ENCODE measurements at regions not wholly inside any gene's neighbourhood (a gene's known extent, or its start where the extent isn't known, plus 50 kb on each side); places are given as distances from the start of the nearest gene placed in this dataset.
"Not testable (repeated sequence)": the region's sequence is repeated elsewhere in the genome, so short reads cannot be mapped to it uniquely, and the experiment has no call there.

DNA sequence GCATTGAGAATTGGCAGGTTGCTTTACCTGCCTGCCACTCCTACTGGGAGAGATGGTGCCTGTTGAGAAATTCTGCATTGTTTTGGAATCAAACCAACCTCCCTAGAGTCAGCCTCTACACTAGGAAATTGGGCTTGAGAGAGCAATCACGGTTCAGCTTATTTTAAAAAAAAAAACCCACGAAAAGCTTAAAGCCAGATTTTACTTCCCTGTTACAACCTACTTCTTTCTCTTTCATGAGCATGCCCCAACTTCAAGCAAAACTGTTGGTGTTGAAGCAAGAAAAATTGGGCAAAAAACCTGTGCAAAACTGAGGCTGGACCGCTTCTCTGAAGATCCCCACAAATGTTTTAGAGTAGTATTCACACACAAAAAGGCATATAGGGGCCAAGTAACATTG lies 134.6 kb upstream of the ZEB2 start:
- DNase-seq (ENCODE audit: low spot score): no peak

DNA sequence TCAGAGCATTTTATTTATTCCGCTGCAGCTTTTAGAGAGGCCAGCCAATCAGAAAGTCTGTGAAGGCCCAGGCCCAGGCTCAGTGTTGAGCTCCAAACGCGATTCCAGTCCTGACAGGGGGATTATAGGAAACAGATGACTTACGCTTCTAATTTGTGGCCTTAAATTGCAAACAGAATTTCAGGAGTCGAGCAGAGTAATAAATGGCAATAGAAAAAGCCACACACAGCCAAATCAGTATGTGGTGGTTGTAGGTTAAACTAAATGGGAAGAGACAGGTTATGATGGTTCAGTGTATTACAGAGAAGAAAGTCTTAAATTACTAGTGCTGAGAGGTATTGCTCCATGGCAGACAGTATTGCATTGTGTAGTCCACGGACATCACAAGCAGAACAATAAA lies 131.0 kb upstream of the ZEB2 start:
- no peak for DNase-seq (ENCODE audit: low spot score)

DNA sequence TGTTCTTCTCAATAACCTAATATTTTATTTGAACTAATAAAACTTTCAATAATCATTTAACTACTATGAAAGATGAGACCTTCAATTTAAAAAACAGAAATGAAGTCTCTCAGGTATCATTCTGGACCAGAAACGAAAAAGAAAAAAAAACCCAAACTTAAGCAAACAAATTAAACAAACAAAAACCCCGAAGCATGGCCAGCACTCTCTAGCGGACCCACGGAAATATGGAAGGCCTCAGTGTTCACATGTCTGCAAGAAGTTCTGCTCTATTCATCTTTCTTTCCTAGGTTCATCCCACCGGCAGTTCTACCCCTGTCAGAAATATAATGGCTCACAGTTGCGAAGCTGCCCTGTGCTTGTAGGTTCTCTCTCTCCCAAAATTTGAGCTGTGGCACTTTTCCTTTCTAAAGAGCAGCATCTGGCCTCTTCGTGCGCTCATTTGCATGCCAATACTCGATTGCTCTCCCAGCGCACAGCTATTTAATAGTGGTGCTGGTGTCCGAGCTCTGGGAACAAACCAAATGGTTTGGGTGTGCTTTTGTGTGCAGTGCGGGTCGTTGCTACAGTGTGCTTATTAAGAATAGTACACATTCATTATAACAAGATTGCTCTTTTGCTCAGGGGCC lies 129.0 kb upstream of the ZEB2 start:
- DNase-seq (ENCODE audit: low spot score): no peak

DNA sequence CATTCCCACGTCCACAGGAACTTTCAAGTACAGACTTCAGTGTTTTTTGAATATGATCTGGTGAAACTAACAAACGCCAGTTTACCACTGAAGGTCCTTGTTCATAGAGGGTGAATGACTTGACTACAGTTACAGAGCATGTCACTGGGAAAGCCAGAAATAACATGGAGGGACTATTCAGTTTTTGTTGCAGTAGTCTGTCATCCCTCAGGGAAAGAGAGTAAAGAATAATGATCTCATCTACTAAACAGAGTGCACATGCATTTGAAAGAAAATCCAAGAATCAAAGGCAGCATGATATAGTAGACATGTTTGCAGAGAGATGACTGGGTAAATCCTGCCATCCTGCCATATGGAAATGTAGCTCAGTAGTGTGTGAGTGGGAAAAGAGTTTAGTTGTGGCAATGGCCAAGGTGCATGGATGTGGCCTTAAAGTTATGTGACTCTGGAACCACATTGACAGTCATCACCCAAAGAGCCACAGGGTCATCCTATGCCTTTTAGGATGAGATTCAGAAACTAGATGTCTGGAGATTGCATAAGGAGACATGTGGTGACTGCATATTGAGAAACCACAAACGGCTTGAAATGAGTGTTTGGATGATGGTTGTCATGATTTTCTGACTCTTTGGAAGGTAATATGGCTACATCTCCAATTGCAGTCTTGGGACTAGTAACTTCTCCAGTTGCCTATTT lies 125.3 kb upstream of the ZEB2 start:
- no peak for DNase-seq (ENCODE audit: low spot score)

DNA sequence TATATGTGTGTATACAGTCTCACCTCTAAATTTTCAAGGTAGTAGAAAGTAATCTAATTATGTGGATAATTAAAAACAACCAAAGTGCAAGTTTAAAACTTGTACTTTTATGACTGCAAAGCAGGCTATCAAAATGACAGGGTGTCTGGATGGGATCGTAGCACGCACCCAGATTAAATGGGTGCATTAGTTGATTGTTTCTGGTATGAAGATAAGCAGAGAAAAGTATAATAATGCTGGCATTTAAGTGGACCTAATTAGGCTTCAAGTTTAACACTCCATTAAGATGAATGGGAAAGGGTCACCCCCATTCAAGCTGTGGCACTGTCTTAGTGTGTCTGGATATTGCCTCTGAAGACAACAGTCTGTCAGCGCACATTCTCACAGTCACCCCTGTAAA lies 124.6 kb upstream of the ZEB2 start:
- no peak for DNase-seq (ENCODE audit: low spot score)

DNA sequence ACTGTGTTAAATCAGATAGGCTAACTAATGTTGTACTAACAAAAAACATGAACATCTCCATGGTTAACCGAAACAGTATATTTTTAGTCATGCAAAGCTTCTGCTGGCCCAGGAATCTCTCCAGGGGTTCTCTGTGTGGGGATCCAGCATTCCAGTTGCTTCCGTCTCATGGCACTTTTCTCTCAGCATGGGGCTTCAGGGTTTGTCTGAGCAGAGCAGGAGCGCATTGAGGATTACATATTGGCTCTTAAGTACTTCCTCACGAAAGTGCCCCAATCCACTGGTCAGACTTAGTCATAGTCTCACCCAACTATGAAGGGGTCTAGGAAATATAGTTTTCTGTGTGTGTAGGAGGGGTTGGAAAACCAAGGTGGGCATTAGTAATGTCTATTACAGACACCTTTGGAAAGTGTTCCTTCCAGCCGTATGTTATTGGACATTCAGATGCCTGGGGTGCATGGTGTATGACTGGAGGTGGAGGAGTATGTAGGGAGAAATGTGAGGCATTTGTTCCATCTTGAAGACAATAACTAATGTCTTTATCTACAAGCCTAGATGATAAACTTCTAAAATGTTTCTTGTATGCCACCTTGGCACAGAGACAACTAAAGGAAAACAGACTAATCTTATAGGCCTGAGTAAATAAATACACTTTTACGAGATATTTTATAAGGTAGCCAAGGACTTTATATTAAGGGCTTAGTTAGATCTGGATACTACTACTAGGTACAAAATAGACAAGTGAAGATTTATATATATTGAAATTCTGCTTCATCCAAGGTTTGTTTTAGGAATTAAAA lies 123.8 kb upstream of the ZEB2 start:
- no peak for DNase-seq (ENCODE audit: low spot score)

DNA sequence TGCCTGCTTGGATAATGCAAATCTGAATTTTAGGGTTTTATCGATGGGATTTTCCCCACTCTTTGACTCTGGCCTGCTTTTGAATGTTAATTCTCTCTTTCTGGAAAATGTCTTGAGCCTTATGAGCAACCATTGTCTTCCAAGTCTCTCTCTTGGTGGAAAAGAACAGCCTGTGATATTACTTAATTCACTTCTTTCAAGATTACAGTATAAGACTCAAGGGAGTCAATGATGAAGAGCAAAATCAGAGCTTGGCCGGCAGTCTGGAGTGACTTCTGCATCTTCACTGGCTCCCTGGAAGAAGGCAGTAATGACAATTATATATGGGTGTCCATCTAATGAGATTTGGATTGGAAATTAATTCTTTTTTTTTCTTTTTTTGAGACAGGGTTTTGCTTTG lies 122.9 kb upstream of the ZEB2 start:
- no peak for DNase-seq (ENCODE audit: low spot score)

DNA sequence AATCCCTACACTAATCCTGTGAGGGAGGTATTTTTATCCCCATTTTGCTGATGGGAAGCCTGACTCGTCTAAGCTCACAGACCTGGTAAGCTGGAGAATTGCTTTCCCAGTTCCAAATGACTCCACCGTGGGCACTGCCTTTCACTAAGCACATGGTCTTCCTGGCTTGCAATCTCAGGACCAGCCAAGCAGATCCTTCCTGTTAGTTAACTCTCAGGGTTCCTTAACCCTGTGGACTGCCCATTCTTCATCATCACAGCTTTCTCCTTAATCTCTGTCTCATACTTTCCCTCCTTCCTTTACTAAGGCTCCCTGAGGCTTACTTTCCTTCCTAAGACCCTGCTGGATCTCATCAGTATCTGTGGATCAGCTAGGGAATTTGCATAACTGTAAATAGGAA lies 122.2 kb upstream of the ZEB2 start:
- no peak for DNase-seq (ENCODE audit: low spot score)

DNA sequence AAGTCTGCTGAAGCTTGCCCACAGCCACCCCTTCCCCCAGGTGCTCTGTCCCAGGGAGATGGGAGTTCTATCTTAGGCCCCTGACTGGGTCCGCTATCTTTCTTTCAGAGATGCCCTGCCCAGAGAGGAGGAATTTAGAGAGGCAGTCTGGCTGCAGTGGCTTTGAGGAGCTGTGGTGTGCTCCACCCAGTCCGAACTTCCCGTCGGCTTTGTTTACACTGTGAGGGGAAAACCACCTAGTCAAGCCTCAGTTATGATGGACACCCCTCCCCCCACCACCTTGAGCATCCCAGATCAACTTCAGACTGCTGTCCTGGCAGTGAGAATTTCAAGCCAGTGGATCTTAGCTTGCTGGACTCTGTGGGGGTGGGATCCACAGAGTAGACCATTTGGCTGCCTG lies 118.3 kb upstream of the ZEB2 start:
- DNase-seq (ENCODE audit: low spot score): not testable (repeated sequence)

DNA sequence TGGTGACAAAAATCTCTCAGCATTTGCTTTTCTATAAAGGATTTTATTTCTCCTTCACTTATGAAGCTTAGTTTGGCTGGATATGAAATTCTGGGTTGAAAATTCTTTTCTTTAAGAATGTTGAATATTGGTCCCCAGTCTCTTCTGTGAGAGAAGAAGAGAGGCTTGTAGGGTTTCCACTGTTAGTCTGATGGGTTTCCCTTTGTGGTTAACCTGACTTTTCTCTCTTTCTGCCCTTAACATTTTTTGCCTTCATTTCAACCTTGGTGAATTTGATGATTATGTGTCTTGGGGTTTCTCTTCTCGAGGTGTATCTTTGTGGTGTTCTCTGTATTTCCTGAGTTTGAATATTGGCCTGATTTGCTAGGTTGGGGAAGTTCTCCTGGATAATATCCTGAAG lies 116.9 kb upstream of the ZEB2 start:
- not testable (repeated sequence) for DNase-seq (ENCODE audit: low spot score)

DNA sequence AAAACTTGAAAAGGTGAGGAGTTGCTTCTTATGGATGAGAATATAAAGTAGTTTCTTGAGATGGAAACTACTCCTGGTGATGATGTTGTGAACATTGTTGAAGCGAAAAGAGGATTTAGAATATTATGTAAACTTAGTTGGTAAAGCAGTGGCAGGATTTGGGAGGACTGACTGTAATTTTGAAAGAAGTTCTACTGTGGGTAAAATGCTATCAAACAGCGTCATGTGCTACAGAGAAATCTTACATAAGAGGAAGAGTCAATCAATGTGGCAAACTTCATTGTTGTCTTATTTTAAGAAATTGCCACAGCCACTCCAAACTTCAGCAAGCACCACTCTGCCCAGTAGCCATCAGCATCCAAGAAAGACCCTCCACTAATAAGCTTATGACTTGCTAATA lies 112.9 kb upstream of the ZEB2 start:
- DNase-seq (ENCODE audit: low spot score): no peak

DNA sequence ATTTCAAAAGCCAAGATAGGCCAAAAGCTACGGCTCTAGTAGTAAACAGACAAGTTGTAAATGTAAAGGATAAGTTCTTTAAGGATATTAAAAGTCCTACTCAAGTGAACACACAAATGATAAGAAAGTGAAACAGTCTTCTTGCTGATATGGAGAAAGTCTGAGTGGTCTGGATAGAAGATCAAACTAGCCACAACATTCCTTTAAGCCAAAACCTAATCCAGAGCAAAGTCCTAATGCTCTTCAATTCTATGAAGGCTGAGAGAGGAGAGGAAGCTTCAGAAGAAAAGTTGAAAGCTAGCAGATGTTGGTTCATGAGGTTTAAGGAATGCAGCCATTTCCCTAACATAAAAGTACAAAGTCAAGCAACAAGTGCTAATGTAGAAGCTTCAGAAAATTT lies 111.7 kb upstream of the ZEB2 start:
- DNase-seq (ENCODE audit: low spot score): no peak

DNA sequence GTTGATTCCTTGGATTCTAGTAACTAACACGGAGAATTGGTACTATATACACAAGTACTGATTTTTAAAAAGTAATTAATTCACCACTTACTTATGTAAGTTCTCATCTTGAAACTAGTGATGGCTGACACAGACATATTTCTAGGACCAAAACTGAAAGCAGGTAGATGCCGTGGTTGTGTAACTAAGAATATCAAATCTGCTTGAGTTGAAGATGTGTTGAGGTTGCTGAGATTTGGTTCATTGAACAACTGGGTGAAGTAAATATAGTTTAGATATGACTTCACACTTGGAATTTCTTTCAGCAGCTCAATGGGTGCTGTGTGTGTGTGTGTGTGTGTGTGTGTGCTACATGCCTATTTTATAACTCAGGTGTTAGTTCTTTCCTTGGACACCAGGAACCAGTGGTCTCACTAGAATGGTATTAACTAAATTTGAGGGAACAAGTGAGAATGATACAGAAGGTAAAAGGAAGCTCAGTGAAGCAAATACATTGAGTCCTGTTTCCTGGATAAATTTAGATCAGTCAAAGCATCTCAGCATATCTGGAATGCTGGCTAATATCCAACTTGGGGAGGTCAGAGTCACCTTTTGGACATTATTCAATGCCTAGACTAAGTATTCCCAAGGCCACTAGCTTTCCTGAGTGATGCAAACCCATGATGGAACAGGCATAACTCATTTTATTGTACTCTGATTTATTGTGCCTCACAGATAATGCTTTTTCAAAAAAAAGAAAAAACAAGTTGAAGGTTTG lies 110.7 kb upstream of the ZEB2 start:
- no peak for DNase-seq (ENCODE audit: low spot score)

DNA sequence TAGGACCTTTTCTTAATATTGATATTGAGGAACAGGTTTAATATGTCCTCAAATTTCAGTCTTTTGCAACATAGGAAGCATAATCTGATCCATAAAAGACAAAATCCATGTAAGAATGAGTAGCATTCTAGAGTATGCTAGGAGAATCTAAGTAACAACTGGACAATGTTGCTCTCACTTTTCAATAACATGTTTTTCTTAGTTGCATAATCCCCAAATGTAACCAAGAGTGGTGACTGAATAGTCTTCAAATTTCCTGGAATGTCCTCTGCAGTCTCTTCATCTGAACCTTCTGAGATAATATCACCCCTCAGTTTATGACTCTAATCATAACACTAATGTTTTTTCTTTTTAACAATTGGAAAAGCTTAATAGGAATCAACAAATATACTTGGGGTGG lies 110.0 kb upstream of the ZEB2 start:
- DNase-seq (ENCODE audit: low spot score): no peak

DNA sequence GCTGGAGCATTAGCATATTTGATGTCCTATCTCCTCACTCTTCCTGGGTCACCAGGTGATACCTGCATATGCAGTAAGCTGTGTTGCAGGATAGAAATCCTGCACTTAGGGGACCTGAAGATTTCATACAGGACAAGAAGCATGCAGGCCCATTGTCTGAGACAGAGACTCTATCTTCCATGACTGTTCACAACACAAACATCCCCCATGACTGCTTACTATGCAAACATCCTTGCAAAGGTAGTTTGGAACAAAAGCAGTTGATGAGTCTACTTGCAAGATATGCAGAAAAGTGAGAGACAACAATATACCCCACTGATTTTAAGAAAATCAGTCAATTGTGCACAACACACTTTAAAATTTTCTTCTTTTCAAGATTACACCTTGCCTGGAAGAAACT lies 108.6 kb upstream of the ZEB2 start:
- DNase-seq (ENCODE audit: low spot score): no peak

DNA sequence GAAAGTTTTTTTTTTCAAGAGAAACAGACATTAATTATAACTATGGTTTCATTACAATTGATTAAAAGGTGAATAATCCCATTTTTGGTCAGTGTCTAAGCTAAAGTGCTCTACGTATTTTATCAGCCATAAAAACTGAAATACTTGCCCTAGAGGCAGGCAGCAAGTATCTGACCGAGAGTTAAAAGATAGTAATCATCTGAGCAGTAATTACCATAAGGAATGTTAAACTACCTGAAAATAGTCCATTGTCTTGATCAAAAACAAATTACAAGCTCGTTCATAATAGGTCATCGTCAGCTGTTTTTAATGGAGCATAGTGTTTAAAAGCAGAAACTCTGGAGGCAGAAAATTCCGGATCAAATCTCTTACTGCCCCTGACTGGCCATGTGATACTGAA lies 105.7 kb upstream of the ZEB2 start:
- DNase-seq (ENCODE audit: low spot score): no peak

DNA sequence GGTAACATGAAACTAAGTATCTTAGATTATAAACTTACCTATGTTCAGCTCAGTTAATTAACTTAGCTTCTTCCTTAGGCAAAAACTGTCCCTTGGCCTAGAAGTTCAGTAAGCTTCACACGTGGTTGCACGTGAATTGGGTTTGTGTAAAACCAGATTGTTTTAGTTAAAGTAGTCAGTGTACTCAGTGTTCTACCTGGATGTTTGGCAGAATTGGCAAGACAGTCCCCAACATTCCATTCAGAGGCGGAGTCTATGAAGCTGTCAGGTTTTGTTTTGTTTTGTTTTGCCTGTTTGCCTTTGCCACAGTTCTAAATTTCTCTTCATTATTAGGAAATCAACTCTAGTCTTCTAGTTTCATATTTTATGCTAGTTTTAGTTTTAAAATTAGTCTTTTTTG lies 105.3 kb upstream of the ZEB2 start:
- DNase-seq (ENCODE audit: low spot score): no peak

DNA sequence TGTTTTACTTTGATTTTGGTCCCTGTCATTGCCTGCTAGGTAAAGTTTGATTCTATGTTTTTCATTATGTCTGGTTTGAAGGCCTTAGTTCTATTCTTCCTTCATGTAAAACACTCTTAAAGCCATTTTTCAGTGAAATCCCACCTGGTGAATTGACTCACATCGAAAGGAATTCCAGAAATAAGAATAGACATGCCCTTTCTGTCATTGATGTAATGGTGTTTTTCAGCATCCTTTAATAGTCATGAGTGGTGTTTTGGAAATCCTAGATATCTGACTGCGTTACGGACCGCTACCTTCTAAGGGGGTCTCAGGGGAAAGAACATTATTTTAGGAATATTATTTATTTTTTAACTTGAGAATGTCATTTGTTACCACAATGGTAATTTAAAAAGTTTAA lies 104.5 kb upstream of the ZEB2 start:
- no peak for DNase-seq (ENCODE audit: low spot score)

DNA sequence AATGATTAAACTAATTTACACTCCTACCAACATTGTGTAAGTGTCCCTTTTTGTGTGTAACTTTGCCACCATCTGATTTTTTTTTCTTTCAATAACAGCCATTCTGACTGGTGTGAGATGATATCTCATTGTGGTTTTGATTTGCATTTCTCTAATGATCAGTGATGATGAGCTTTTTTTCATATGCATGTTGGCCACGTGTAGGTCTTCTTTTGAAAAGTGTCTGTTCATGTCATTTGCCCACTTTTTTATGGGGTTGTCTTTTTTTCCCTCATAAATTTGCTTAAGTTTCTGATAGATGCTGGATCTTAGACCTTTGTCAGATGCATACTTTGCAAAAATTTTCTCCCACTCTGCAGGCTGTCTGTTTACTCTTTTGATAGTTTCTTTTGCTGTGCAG lies 102.5 kb upstream of the ZEB2 start:
- not testable (repeated sequence) for DNase-seq (ENCODE audit: low spot score)

DNA sequence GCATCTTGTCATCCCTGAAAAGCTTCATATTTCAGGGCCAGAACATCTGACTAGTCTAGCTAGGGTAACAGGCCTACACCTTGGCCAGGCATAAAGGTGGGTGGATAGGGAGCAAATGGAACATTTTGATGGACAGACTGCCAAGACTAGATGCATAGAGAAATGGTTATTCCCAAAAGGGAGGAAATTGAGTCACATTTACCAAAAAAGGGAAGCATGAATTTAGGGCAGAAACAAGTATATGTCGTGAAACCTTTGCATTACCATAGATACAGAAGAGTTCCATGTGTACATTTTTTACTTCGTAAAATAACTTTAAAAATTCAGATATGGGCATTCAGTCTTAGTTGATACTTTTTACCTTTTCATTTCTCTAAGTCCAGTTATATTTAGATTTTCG lies 101.3 kb upstream of the ZEB2 start:
- DNase-seq (ENCODE audit: low spot score): no peak

DNA sequence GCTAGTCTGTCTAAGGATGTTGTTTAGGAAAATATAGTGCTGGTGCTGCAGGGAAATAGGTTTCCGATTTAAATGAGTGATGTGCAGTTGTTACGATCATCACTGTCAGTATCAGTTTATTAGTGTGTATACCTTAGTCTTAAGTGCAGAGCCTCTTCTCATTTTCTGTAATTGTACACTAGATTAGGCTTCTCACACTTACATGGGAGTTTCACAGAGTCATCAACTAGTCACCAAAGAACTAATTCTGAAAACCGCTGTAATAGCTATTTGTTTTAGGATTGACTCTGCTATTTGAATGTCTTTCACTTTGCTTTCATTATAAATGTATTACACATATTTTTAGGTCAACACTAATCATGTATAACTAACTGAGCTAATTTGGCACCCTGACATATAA lies 99.8 kb upstream of the ZEB2 start:
- no peak for DNase-seq (ENCODE audit: low spot score)

DNA sequence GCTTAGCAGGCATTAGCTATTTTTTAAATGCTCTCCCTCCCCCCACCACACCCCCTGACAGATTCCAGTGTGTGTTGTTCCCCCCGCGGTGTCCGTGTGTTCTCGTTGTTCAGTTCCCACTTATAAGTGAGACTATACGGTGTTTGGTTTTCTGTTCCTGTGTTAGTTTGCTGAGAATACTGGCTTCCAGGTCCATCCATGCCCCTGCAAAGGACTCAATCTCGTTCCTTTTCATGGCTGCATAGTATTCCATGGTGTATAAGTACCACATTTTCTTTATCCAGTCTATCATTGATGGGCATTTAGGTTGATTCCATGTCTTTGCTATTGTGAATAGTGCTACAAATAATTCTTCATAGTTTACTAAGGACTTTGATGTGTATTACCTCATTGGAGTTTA lies 97.3 kb upstream of the ZEB2 start:
- DNase-seq (ENCODE audit: low spot score): not testable (repeated sequence)

Data from hematopoietic multipotent progenitor cell treated with erythropoietin and hydrocortisone succinate and interleukin-3 and kit ligand, for 15 days (in vitro differentiated cells).